ENCODE measurements at regions not wholly inside any gene's neighbourhood (a gene's known extent, or its start where the extent isn't known, plus 50 kb on each side); places are given as distances from the start of the nearest gene placed in this dataset.

- intact Hi-C loops (cut with DNase I), result no loop called here
- Histone ChIP-seq H3K9me3 (peaks cover 0 to 2% (median 0%) of the 10 kb centered on the region in 4 donors), H3K4me1 (no peaks in the 10 kb centered on the region), H3K27me3 (no peaks in the 10 kb centered on the region), H3K27ac (replicated peaks in 1 of 4) (no peak overlapping the region), H3K36me3 (no peaks in the 10 kb centered on the region), H3K4me3 (no peak overlapping the region)
- no peak for DNase-seq (ENCODE audit: extremely low spot score)
- TF ChIP-seq EP300 (IDR thresholded peaks at IDR 0.05) (no peak), POLR2AphosphoS5 (IDR thresholded peaks at IDR 0.05) (no peak), CTCF (IDR thresholded peaks at IDR 0.05) (no peak), POLR2A (IDR thresholded peaks at IDR 0.05; ENCODE audit: low read depth) (no peak)
- WGBS, result 75% methylated on average over 2 of the region's 2 CpGs
Observed at GRCh38 chr4:108255203-108255747, 86.5 kb upstream of the LEF1 start.

GRCh38 chr4:108249397-108249796, 80.7 kb upstream of the LEF1 start:
- intact Hi-C loops (cut with DNase I), result no loop called here
- H3K27me3 ChIP-seq, result no peaks in the 10 kb centered on the region
- no peak overlapping the region for H3K4me3 ChIP-seq
- H3K4me1 ChIP-seq, result no peaks in the 10 kb centered on the region
- no peak overlapping the region for H3K27ac ChIP-seq (replicated peaks in 1 of 4)
- H3K36me3 ChIP-seq, result no peaks in the 10 kb centered on the region
- peaks cover 0 to 13% (median 5%) of the 10 kb centered on the region in 4 donors for H3K9me3 ChIP-seq
- no peak for DNase-seq (ENCODE audit: extremely low spot score)
- TF ChIP-seq POLR2AphosphoS5 (IDR thresholded peaks at IDR 0.05) (no peak), EP300 (IDR thresholded peaks at IDR 0.05) (no peak), POLR2A (IDR thresholded peaks at IDR 0.05; ENCODE audit: low read depth) (no peak), CTCF (IDR thresholded peaks at IDR 0.05) (no peak)

GRCh38 chr4:108247387-108248049, 78.8 kb upstream of the LEF1 start:
- H3K36me3 ChIP-seq, result no peaks in the 10 kb centered on the region

GRCh38 chr4:108244606-108245005, 75.9 kb upstream of the LEF1 start:
- TF ChIP-seq POLR2AphosphoS5 (IDR thresholded peaks at IDR 0.05), result no peak
- Histone ChIP-seq H3K9me3 (peaks cover 0 to 9% (median under 1%) of the 10 kb centered on the region in 4 donors), H3K4me1 (no peaks in the 10 kb centered on the region), H3K36me3 (no peaks in the 10 kb centered on the region), H3K27me3 (no peaks in the 10 kb centered on the region), H3K4me3 (no peak overlapping the region), H3K27ac (replicated peaks in 1 of 4) (no peak overlapping the region)
- 67% methylated on average over 2 of the region's 2 CpGs for WGBS
- intact Hi-C loops (cut with DNase I), result no loop called here
- no peak for DNase-seq (ENCODE audit: extremely low spot score)

More at GRCh38 chr4:108247387-108248049, 78.8 kb upstream of the LEF1 start:
- intact Hi-C loops (cut with DNase I), result no loop called here
- H3K4me3 ChIP-seq, result no peak overlapping the region
- H3K9me3 ChIP-seq, result peaks cover 0 to 13% (median 5%) of the 10 kb centered on the region in 4 donors
- H3K4me1 ChIP-seq, result no peaks in the 10 kb centered on the region
- H3K27me3 ChIP-seq, result no peaks in the 10 kb centered on the region
- TF ChIP-seq POLR2A (IDR thresholded peaks at IDR 0.05; ENCODE audit: low read depth) (no peak), CTCF (IDR thresholded peaks at IDR 0.05) (no peak), EP300 (IDR thresholded peaks at IDR 0.05) (no peak), POLR2AphosphoS5 (IDR thresholded peaks at IDR 0.05) (no peak)
- no peak for DNase-seq (ENCODE audit: extremely low spot score)
- no peak overlapping the region for H3K27ac ChIP-seq (replicated peaks in 1 of 4)
- WGBS, result 30% methylated on average over 3 of the region's 3 CpGs

- Histone ChIP-seq H3K27ac (replicated peaks in 1 of 4) (no peak overlapping the region), H3K4me3 (no peak overlapping the region), H3K27me3 (peaks cover 0 to 6% (median 0%) of the 10 kb centered on the region in 4 donors), H3K36me3 (no peaks in the 10 kb centered on the region), H3K9me3 (no peaks in the 10 kb centered on the region), H3K4me1 (no peaks in the 10 kb centered on the region)
- no peak for DNase-seq (ENCODE audit: extremely low spot score)
- TF ChIP-seq POLR2AphosphoS5 (IDR thresholded peaks at IDR 0.05) (no peak), POLR2A (IDR thresholded peaks at IDR 0.05; ENCODE audit: low read depth) (no peak), CTCF (IDR thresholded peaks at IDR 0.05) (no peak), EP300 (IDR thresholded peaks at IDR 0.05) (no peak)
- intact Hi-C loops (cut with DNase I), result no loop called here
Observed at GRCh38 chr4:108240366-108240765, 71.6 kb upstream of the LEF1 start.

Measured in esophagus muscularis mucosa (tissue), 4 donors.